Transverse colon (tissue), 4 donors: ENCODE measurements at regions not wholly inside any gene's neighbourhood (a gene's known extent, or its start where the extent isn't known, plus 50 kb on each side); places are given as distances from the start of the nearest gene placed in this dataset.

Source experiments
- DNase-seq: peaks from one replicate; pipeline ENCODE4 v3.0.0-alpha.2; 2019
- H3K27ac ChIP-seq, 4 donors: fragments of 200-600 bp; sonication (generic); 2 replicates each; pipeline ENCODE4 v1.5.1; 2016 to 2018; ENCODE audit warnings: inconsistent platforms in 4 of 4
- H3K27me3 ChIP-seq: fragments of 200-600 bp; sonication (generic); 2 replicates; pipeline ENCODE4 v1.5.1; 2017; ENCODE audit warnings: inconsistent platforms
- H3K36me3 ChIP-seq, 4 donors: fragments of 200-600 bp; sonication (generic); 2 replicates each; pipeline ENCODE4 v1.5.1; 2017 to 2019; ENCODE audit warnings: inconsistent platforms in 4 of 4
- H3K4me1 ChIP-seq, 4 donors: fragments of 200-600 bp; sonication (generic); 2 replicates each; pipeline ENCODE4 v1.5.1; 2017 to 2020; ENCODE audit warnings: inconsistent platforms in 4 of 4
- H3K4me3 ChIP-seq, 4 donors: fragments of 200-600 bp; sonication (generic); 1 replicate in 1 of 4; 2 replicates in 3 of 4; pipeline versions ENCODE4 v1.5.1 to v1.6.1; 2017 to 2019; ENCODE audit warnings: inconsistent platforms in 4 of 4
- H3K9me3 ChIP-seq, 2 donors: fragments of 200-600 bp; sonication (generic); 2 replicates each; pipeline ENCODE4 v1.5.1; 2017 to 2019; ENCODE audit warnings: inconsistent platforms in 2 of 2
- CTCF ChIP-seq, 5 experiments: fragments of 200-600 bp in 3 of 5; fragments of 450-650 bp in 2 of 5; sonication (generic) in 3 of 5; IDR thresholded peaks; 1 replicate in 2 of 5; 2 replicates in 3 of 5; pipeline ENCODE4 v1.5.1; 2016 to 2017; ENCODE audit warnings: antibody characterized with exemption in 5 of 5, inconsistent platforms in 3 of 5, mild to moderate bottlenecking in 2 of 5, moderate library complexity in 1 of 5
- EP300 ChIP-seq: sonication (generic); formaldehyde crosslinking; IDR thresholded peaks from one replicate; pipeline ENCODE4 v1.6.1; 2017; ENCODE audit warnings: antibody characterized with exemption, low read depth
- POLR2A ChIP-seq: fragments of 450-650 bp; IDR thresholded peaks from one replicate; pipeline ENCODE4 v1.6.1; 2016; ENCODE audit warnings: antibody characterized with exemption, mild to moderate bottlenecking, moderate library complexity
- POLR2AphosphoS5 ChIP-seq, 3 donors: sonication (generic); formaldehyde crosslinking; IDR thresholded peaks; one replicate each; pipeline ENCODE4 v1.6.1; 2016; ENCODE audit warnings: antibody characterized with exemption in 3 of 3
- WGBS, 2 donors: methylation state at CpG; one replicate each; pipeline ENCODE4 v1.1.5; 2018; ENCODE audit warnings: low coverage in 1 of 2; 5-methylcytosine and 5-hydroxymethylcytosine counted together
- in situ Hi-C, 4 donors: fragments of 200-750 bp; cut with MboI; loops; one replicate each; pipeline versions ENCODE4 v1.15.0 to v1.15.1; 2017; ENCODE audit warnings: low sequenced_read_pairs in 3 of 4, low pct_ligation_motif_present in 1 of 4, low pct_unique_long_range_greater_than_20kb in 1 of 4
- intact Hi-C: fragments of 100-400 bp; cut with DNase I; formaldehyde crosslinking; loops from one replicate; pipeline ENCODE4 v1.15.1; 2023; ENCODE audit warnings: low total_unique reads

- no peak for TF ChIP-seq EP300
- TF ChIP-seq CTCF (IDR thresholded peaks at IDR 0.05): no peak
- TF ChIP-seq POLR2A: no peak
- no peak for TF ChIP-seq POLR2AphosphoS5 (IDR thresholded peaks at IDR 0.05)
Observed at GRCh38 chr2:195602687-195603086, 54.3 kb upstream of the SLC39A10 start.

GRCh38 chr2:195601361-195601760 lies 55.7 kb upstream of the SLC39A10 start:
- Histone ChIP-seq H3K27ac (no peak overlapping the region), H3K9me3 (no peaks in the 10 kb centered on the region), H3K4me1 (no peaks in the 10 kb centered on the region), H3K4me3 (no peak overlapping the region), H3K27me3 (no peaks in the 10 kb centered on the region), H3K36me3 (no peaks in the 10 kb centered on the region)
- WGBS, 2 donors: 63 to 79% methylated on average over 1 to 6 of the region's 6 CpGs
- TF ChIP-seq EP300: no peak
- no peak for TF ChIP-seq CTCF (IDR thresholded peaks at IDR 0.05)
- no peak for TF ChIP-seq POLR2AphosphoS5 (IDR thresholded peaks at IDR 0.05)
- no peak for TF ChIP-seq POLR2A
- no peak for DNase-seq
- in situ Hi-C loops (no loop called here), intact Hi-C loops (no loop called here)

More at GRCh38 chr2:195602687-195603086, 54.3 kb upstream of the SLC39A10 start:
- Histone ChIP-seq H3K36me3 (no peaks in the 10 kb centered on the region), H3K9me3 (no peaks in the 10 kb centered on the region), H3K27ac (no peak overlapping the region), H3K4me1 (no peaks in the 10 kb centered on the region), H3K4me3 (no peak overlapping the region), H3K27me3 (no peaks in the 10 kb centered on the region)
- 71 to 89% methylated on average over 6 to 7 of the region's 7 CpGs for WGBS, 2 donors
- no peak for DNase-seq
- intact Hi-C loops (no loop called here), in situ Hi-C loops (no loop called here)

GRCh38 chr2:195600778-195601177 lies 56.2 kb upstream of the SLC39A10 start:
- no peak for TF ChIP-seq POLR2A
- no peak for TF ChIP-seq POLR2AphosphoS5 (IDR thresholded peaks at IDR 0.05)
- TF ChIP-seq CTCF (IDR thresholded peaks at IDR 0.05): no peak
- no peak for TF ChIP-seq EP300
- H3K36me3 ChIP-seq: no peaks in the 10 kb centered on the region
- H3K4me1 ChIP-seq: no peaks in the 10 kb centered on the region
- H3K27me3 ChIP-seq: no peaks in the 10 kb centered on the region
- no peak overlapping the region for H3K4me3 ChIP-seq
- H3K9me3 ChIP-seq: no peaks in the 10 kb centered on the region
- no peak for DNase-seq
- intact Hi-C loops (no loop called here), in situ Hi-C loops (no loop called here)
- no peak overlapping the region for H3K27ac ChIP-seq

- Histone ChIP-seq H3K4me1 (no peaks in the 10 kb centered on the region), H3K27ac (no peak overlapping the region)
- WGBS, 2 donors: 91 to 93% methylated on average over 3 of the region's 3 CpGs
Observed at GRCh38 chr2:195596840-195597239, 60.2 kb upstream of the SLC39A10 start.

More at GRCh38 chr2:195596840-195597239, 60.2 kb upstream of the SLC39A10 start:
- TF ChIP-seq EP300 (no peak), POLR2AphosphoS5 (IDR thresholded peaks at IDR 0.05) (no peak), POLR2A (no peak), CTCF (IDR thresholded peaks at IDR 0.05) (no peak)
- intact Hi-C loops: no loop called here
- no peaks in the 10 kb centered on the region for H3K27me3 ChIP-seq
- no peaks in the 10 kb centered on the region for H3K9me3 ChIP-seq
- in situ Hi-C loops: no loop called here
- no peak for DNase-seq
- no peak overlapping the region for H3K4me3 ChIP-seq
- no peaks in the 10 kb centered on the region for H3K36me3 ChIP-seq
